PC-3 (cell line): ENCODE measurements at regions not wholly inside any gene's neighbourhood (a gene's known extent, or its start where the extent isn't known, plus 50 kb on each side); places are given as distances from the start of the nearest gene placed in this dataset.

Experiments used
- CTCF ChIP-seq: fragments of 300-600 bp; sonication (generic); conservative IDR thresholded peaks from 2 replicates; pipeline ENCODE4 v1.5.1; 2017; ENCODE audit warnings: antibody characterized with exemption, low read depth, mild to moderate bottlenecking, low read length
- EZH2 ChIP-seq: fragments of 300-600 bp; sonication (generic); IDR thresholded peaks from one replicate; pipeline ENCODE4 v1.6.1; 2017; ENCODE audit warnings: antibody characterized with exemption, mild to moderate bottlenecking, low read length; ENCODE audit not compliant: unreplicated experiment
- EZH2phosphoT487 ChIP-seq: fragments of 300-600 bp; sonication (generic); IDR thresholded peaks from 2 replicates; pipeline ENCODE4 v1.6.1; 2018; ENCODE audit warnings: mild to moderate bottlenecking, antibody characterized with exemption, low read length, borderline replicate concordance

- TF ChIP-seq CTCF (no peak), EZH2 (no peak), EZH2phosphoT487 (no peak)
Observed at GRCh38 chr14:98229656-98230366, 1042.2 kb downstream of the BCL11B start.
